ENCODE measurements at regions not wholly inside any gene's neighbourhood (a gene's known extent, or its start where the extent isn't known, plus 50 kb on each side); places are given as distances from the start of the nearest gene placed in this dataset.

GRCh38 chr4:32569861-32570260 is 1849.7 kb downstream of the PCDH7 start:
- Histone ChIP-seq H3K27ac (ENCODE audit: low read depth in 2 of 2, low read length in 1 of 2) (no peak overlapping the region), H3K36me3 (ENCODE audit: control insufficient read depth in 2 of 2, insufficient read depth in 2 of 2, low read length in 1 of 2) (no peaks in the 10 kb centered on the region), H3K27me3 (ENCODE audit: control insufficient read depth in 1 of 2, insufficient read depth in 2 of 2, low read length in 2 of 2) (no peaks in the 10 kb centered on the region), H3K9me3 (ENCODE audit: control insufficient read depth in 2 of 2, insufficient read depth in 1 of 2, low read depth in 1 of 2, low read length in 1 of 2) (no peaks in the 10 kb centered on the region), H3K4me3 (ENCODE audit: low read depth in 1 of 2, low read length in 2 of 2) (no peak overlapping the region), H3K4me1 (ENCODE audit: control insufficient read depth in 2 of 2, insufficient read depth in 2 of 2, low read length in 1 of 2) (no peaks in the 10 kb centered on the region)

DNA sequence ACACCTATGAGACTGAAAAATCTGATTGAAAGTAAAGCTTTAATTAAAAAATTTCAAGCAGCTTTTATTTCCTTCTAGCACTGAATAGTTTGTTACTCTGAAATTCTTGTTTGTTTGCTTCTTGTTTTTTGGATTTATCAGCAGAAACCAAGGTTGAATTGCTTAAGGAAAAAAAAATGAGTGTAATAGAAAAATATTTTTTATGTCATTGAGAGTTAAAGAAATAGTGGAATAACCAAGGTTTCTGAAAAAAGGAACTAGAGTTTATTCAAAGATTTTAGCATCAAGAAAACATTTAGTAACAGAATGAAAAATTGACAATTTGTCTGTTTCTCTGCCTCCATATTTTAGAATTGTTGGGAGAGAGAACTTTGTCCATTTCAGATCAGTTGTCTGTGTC is 1852.2 kb downstream of the PCDH7 start:
- Histone ChIP-seq H3K9me3 (ENCODE audit: control insufficient read depth in 2 of 2, insufficient read depth in 1 of 2, low read depth in 1 of 2, low read length in 1 of 2) (no peaks in the 10 kb centered on the region), H3K4me1 (ENCODE audit: control insufficient read depth in 2 of 2, insufficient read depth in 2 of 2, low read length in 1 of 2) (no peaks in the 10 kb centered on the region)

GRCh38 chr4:32574803-32575202 is 1854.6 kb downstream of the PCDH7 start:
- H3K27me3 ChIP-seq (ENCODE audit: control insufficient read depth in 1 of 2, insufficient read depth in 2 of 2, low read length in 2 of 2) = no peaks in the 10 kb centered on the region
- H3K27ac ChIP-seq (ENCODE audit: low read depth in 2 of 2, low read length in 1 of 2) = no peak overlapping the region
- no peaks in the 10 kb centered on the region for H3K4me1 ChIP-seq (ENCODE audit: control insufficient read depth in 2 of 2, insufficient read depth in 2 of 2, low read length in 1 of 2)
- whole genome bisulfite sequencing, 2 donors = 78 to 85% methylated on average over 1 of the region's 1 CpG
- no peak overlapping the region for H3K4me3 ChIP-seq (ENCODE audit: low read depth in 1 of 2, low read length in 2 of 2)
- no peaks in the 10 kb centered on the region for H3K9me3 ChIP-seq (ENCODE audit: control insufficient read depth in 2 of 2, insufficient read depth in 1 of 2, low read depth in 1 of 2, low read length in 1 of 2)
- no peaks in the 10 kb centered on the region for H3K36me3 ChIP-seq (ENCODE audit: control insufficient read depth in 2 of 2, insufficient read depth in 2 of 2, low read length in 1 of 2)

More for the DNA sequence above, 1852.2 kb downstream of the PCDH7 start:
- H3K27ac ChIP-seq (ENCODE audit: low read depth in 2 of 2, low read length in 1 of 2) = no peak overlapping the region
- H3K4me3 ChIP-seq (ENCODE audit: low read depth in 1 of 2, low read length in 2 of 2) = no peak overlapping the region
- no peaks in the 10 kb centered on the region for H3K27me3 ChIP-seq (ENCODE audit: control insufficient read depth in 1 of 2, insufficient read depth in 2 of 2, low read length in 2 of 2)
- no peaks in the 10 kb centered on the region for H3K36me3 ChIP-seq (ENCODE audit: control insufficient read depth in 2 of 2, insufficient read depth in 2 of 2, low read length in 1 of 2)

- Histone ChIP-seq H3K9me3 (ENCODE audit: control insufficient read depth in 2 of 2, insufficient read depth in 1 of 2, low read depth in 1 of 2, low read length in 1 of 2) (no peaks in the 10 kb centered on the region), H3K27me3 (ENCODE audit: control insufficient read depth in 1 of 2, insufficient read depth in 2 of 2, low read length in 2 of 2) (no peaks in the 10 kb centered on the region), H3K36me3 (ENCODE audit: control insufficient read depth in 2 of 2, insufficient read depth in 2 of 2, low read length in 1 of 2) (no peaks in the 10 kb centered on the region), H3K4me1 (ENCODE audit: control insufficient read depth in 2 of 2, insufficient read depth in 2 of 2, low read length in 1 of 2) (no peaks in the 10 kb centered on the region), H3K4me3 (ENCODE audit: low read depth in 1 of 2, low read length in 2 of 2) (no peak overlapping the region), H3K27ac (ENCODE audit: low read depth in 2 of 2, low read length in 1 of 2) (no peak overlapping the region)
- WGBS, 2 donors = 52 to 63% methylated on average over 2 of the region's 2 CpGs
Measured at GRCh38 chr4:32589097-32589496, 1868.9 kb downstream of the PCDH7 start.

DNA sequence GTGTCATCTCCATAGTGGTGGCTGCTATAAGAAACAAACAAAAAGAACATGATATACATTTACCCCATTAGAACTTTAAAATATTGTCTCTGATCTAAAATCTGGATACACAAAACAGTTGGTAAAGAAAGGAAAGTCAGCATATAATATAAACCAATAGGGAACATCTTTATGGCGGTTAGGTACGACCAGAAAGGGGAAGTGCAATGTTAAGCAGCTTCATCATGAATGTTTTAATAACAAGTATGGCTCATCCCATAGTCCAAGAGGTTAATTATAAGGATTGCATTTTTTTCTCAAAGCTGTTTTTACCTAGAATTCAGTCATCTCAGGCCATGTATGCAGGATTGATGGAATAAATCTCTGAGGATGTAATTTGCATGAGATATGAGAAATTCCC is 1869.7 kb downstream of the PCDH7 start:
- H3K27me3 ChIP-seq (ENCODE audit: control insufficient read depth in 1 of 2, insufficient read depth in 2 of 2, low read length in 2 of 2) = no peaks in the 10 kb centered on the region
- 66 to 69% methylated on average over 2 of the region's 2 CpGs for WGBS, 2 donors
- no peak overlapping the region for H3K4me3 ChIP-seq (ENCODE audit: low read depth in 1 of 2, low read length in 2 of 2)

DNA sequence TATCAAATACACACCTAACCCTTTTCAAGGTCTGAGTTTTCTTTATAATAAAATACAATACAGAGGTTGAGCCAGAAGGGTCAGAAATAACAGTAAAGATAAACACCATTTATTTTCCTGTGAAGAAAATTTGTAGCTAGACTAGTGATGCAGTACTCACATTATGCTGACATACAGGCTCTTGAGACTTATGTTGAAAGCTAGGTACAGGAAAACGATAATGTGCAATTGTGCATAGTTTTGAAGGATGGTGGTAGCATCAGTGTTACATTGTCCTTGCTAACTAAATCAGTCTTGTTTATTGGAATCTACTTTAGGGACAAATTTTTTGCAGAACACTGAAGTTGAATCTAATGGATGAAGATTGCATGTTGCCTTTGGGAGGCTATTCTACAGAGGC is 1877.2 kb downstream of the PCDH7 start:
- no peaks in the 10 kb centered on the region for H3K9me3 ChIP-seq (ENCODE audit: control insufficient read depth in 2 of 2, insufficient read depth in 1 of 2, low read depth in 1 of 2, low read length in 1 of 2)
- no peak overlapping the region for H3K4me3 ChIP-seq (ENCODE audit: low read depth in 1 of 2, low read length in 2 of 2)
- no peaks in the 10 kb centered on the region for H3K36me3 ChIP-seq (ENCODE audit: control insufficient read depth in 2 of 2, insufficient read depth in 2 of 2, low read length in 1 of 2)
- no peak overlapping the region for H3K27ac ChIP-seq (ENCODE audit: low read depth in 2 of 2, low read length in 1 of 2)
- no peaks in the 10 kb centered on the region for H3K27me3 ChIP-seq (ENCODE audit: control insufficient read depth in 1 of 2, insufficient read depth in 2 of 2, low read length in 2 of 2)
- 71 to 78% methylated on average over 1 of the region's 1 CpG for WGBS, 2 donors
- H3K4me1 ChIP-seq (ENCODE audit: control insufficient read depth in 2 of 2, insufficient read depth in 2 of 2, low read length in 1 of 2) = no peaks in the 10 kb centered on the region

More for the DNA sequence above, 1869.7 kb downstream of the PCDH7 start:
- H3K27ac ChIP-seq (ENCODE audit: low read depth in 2 of 2, low read length in 1 of 2) = no peak overlapping the region
- no peaks in the 10 kb centered on the region for H3K4me1 ChIP-seq (ENCODE audit: control insufficient read depth in 2 of 2, insufficient read depth in 2 of 2, low read length in 1 of 2)
- H3K36me3 ChIP-seq (ENCODE audit: control insufficient read depth in 2 of 2, insufficient read depth in 2 of 2, low read length in 1 of 2) = no peaks in the 10 kb centered on the region
- no peaks in the 10 kb centered on the region for H3K9me3 ChIP-seq (ENCODE audit: control insufficient read depth in 2 of 2, insufficient read depth in 1 of 2, low read depth in 1 of 2, low read length in 1 of 2)

- no peaks in the 10 kb centered on the region for H3K4me1 ChIP-seq (ENCODE audit: control insufficient read depth in 2 of 2, insufficient read depth in 2 of 2, low read length in 1 of 2)
- H3K36me3 ChIP-seq (ENCODE audit: control insufficient read depth in 2 of 2, insufficient read depth in 2 of 2, low read length in 1 of 2) = no peaks in the 10 kb centered on the region
- WGBS, 2 donors = 70 to 78% methylated on average over 3 of the region's 3 CpGs
- no peaks in the 10 kb centered on the region for H3K27me3 ChIP-seq (ENCODE audit: control insufficient read depth in 1 of 2, insufficient read depth in 2 of 2, low read length in 2 of 2)
- no peak overlapping the region for H3K4me3 ChIP-seq (ENCODE audit: low read depth in 1 of 2, low read length in 2 of 2)
- no peaks in the 10 kb centered on the region for H3K9me3 ChIP-seq (ENCODE audit: control insufficient read depth in 2 of 2, insufficient read depth in 1 of 2, low read depth in 1 of 2, low read length in 1 of 2)
- no peak overlapping the region for H3K27ac ChIP-seq (ENCODE audit: low read depth in 2 of 2, low read length in 1 of 2)
Measured at GRCh38 chr4:32601848-32602247, 1881.7 kb downstream of the PCDH7 start.

- Histone ChIP-seq H3K4me3 (ENCODE audit: low read depth in 1 of 2, low read length in 2 of 2) (no peak overlapping the region), H3K36me3 (ENCODE audit: control insufficient read depth in 2 of 2, insufficient read depth in 2 of 2, low read length in 1 of 2) (no peaks in the 10 kb centered on the region), H3K27ac (ENCODE audit: low read depth in 2 of 2, low read length in 1 of 2) (no peak overlapping the region), H3K27me3 (ENCODE audit: control insufficient read depth in 1 of 2, insufficient read depth in 2 of 2, low read length in 2 of 2) (no peaks in the 10 kb centered on the region), H3K4me1 (ENCODE audit: control insufficient read depth in 2 of 2, insufficient read depth in 2 of 2, low read length in 1 of 2) (no peaks in the 10 kb centered on the region), H3K9me3 (ENCODE audit: control insufficient read depth in 2 of 2, insufficient read depth in 1 of 2, low read depth in 1 of 2, low read length in 1 of 2) (peaks cover 0 to 3% of the 10 kb centered on the region in 2 donors)
- WGBS, 2 donors = 46 to 94% methylated on average over 1 of the region's 1 CpG
Measured at GRCh38 chr4:32607978-32608377, 1887.8 kb downstream of the PCDH7 start.

- H3K4me3 ChIP-seq (ENCODE audit: low read depth in 1 of 2, low read length in 2 of 2) = no peak overlapping the region
- H3K36me3 ChIP-seq (ENCODE audit: control insufficient read depth in 2 of 2, insufficient read depth in 2 of 2, low read length in 1 of 2) = no peaks in the 10 kb centered on the region
- H3K9me3 ChIP-seq (ENCODE audit: control insufficient read depth in 2 of 2, insufficient read depth in 1 of 2, low read depth in 1 of 2, low read length in 1 of 2) = peaks cover 0 to 5% of the 10 kb centered on the region in 2 donors
- no peaks in the 10 kb centered on the region for H3K27me3 ChIP-seq (ENCODE audit: control insufficient read depth in 1 of 2, insufficient read depth in 2 of 2, low read length in 2 of 2)
- H3K4me1 ChIP-seq (ENCODE audit: control insufficient read depth in 2 of 2, insufficient read depth in 2 of 2, low read length in 1 of 2) = no peaks in the 10 kb centered on the region
- no peak overlapping the region for H3K27ac ChIP-seq (ENCODE audit: low read depth in 2 of 2, low read length in 1 of 2)
- WGBS, 2 donors = 72% methylated on average over 7 of the region's 7 CpGs
Measured at GRCh38 chr4:32624943-32625603, 1904.9 kb downstream of the PCDH7 start.

DNA sequence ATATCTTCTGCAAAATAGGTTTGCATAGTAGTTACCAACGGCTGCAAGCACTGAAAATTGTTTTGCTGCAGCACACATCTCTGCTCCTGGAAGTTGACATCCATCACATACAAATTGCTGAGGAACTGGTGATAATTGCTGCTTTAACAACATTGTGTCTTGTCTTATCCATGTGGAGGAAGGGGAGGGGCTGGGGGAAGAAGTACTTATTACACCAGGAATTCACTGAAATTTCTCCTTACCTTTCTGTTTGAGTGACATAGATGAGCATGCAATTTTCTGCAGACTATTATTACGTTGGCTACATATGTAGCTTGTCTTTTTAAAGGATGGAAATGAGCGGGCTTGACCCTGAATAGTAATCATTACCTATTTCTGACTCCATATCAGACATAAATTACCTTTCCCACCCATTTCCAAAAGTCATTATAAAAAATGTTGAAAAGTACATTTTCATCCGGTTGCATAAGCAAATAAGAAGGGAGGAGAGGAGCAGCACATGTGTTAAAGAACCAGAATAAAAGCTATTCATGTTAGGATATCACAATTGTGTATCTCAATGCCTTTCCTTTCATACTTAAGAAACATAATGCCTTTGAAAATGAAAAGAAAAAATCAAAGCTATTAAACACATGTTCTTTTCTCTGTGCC is 1905.6 kb downstream of the PCDH7 start:
- Histone ChIP-seq H3K9me3 (ENCODE audit: control insufficient read depth in 2 of 2, insufficient read depth in 1 of 2, low read depth in 1 of 2, low read length in 1 of 2) (peaks cover 0 to 5% of the 10 kb centered on the region in 2 donors), H3K36me3 (ENCODE audit: control insufficient read depth in 2 of 2, insufficient read depth in 2 of 2, low read length in 1 of 2) (no peaks in the 10 kb centered on the region), H3K4me1 (ENCODE audit: control insufficient read depth in 2 of 2, insufficient read depth in 2 of 2, low read length in 1 of 2) (no peaks in the 10 kb centered on the region), H3K4me3 (ENCODE audit: low read depth in 1 of 2, low read length in 2 of 2) (no peak overlapping the region), H3K27me3 (ENCODE audit: control insufficient read depth in 1 of 2, insufficient read depth in 2 of 2, low read length in 2 of 2) (no peaks in the 10 kb centered on the region), H3K27ac (ENCODE audit: low read depth in 2 of 2, low read length in 1 of 2) (no peak overlapping the region)
- WGBS, 2 donors = 49 to 50% methylated on average over 4 of the region's 4 CpGs

Data from esophagus (tissue), 2 donors.